ENCODE measurements at regions not wholly inside any gene's neighbourhood (a gene's known extent, or its start where the extent isn't known, plus 50 kb on each side); places are given as distances from the start of the nearest gene placed in this dataset.
"Not testable (repeated sequence)": the region's sequence is repeated elsewhere in the genome, so short reads cannot be mapped to it uniquely, and the experiment has no call there.

- DNase-seq (ENCODE audit: low read depth in 2 of 2) = no peak
Measured at GRCh38 chr2:62654876-62655359, 50.6 kb upstream of the EHBP1 start.

GRCh38 chr2:62654423-62654791 is 51.1 kb upstream of the EHBP1 start:
- no peak for DNase-seq (ENCODE audit: low read depth in 2 of 2)

GRCh38 chr2:62653582-62654422 is 51.7 kb upstream of the EHBP1 start:
- no peak for DNase-seq (ENCODE audit: low read depth in 2 of 2)

- not testable (repeated sequence) for DNase-seq (ENCODE audit: low read depth in 2 of 2)
Measured at GRCh38 chr2:62649087-62649486, 56.4 kb upstream of the EHBP1 start.

- no peak for DNase-seq (ENCODE audit: low read depth in 2 of 2)
Measured at GRCh38 chr2:62643100-62643471, 62.4 kb upstream of the EHBP1 start.

GRCh38 chr2:62642429-62643099 is 62.9 kb upstream of the EHBP1 start:
- DNase-seq (ENCODE audit: low read depth in 2 of 2) = no peak

GRCh38 chr2:62641936-62642335 is 63.6 kb upstream of the EHBP1 start:
- DNase-seq (ENCODE audit: low read depth in 2 of 2) = no peak

GRCh38 chr2:62641410-62641843 is 64.1 kb upstream of the EHBP1 start:
- no peak for DNase-seq (ENCODE audit: low read depth in 2 of 2)

- DNase-seq (ENCODE audit: low read depth in 2 of 2) = no peak
Measured at GRCh38 chr2:62631160-62632085, 74.1 kb upstream of the EHBP1 start.

- DNase-seq (ENCODE audit: low read depth in 2 of 2) = not testable (repeated sequence)
Measured at GRCh38 chr2:62630206-62630605, 75.3 kb upstream of the EHBP1 start.

GRCh38 chr2:62629310-62629709 is 76.2 kb upstream of the EHBP1 start:
- DNase-seq (ENCODE audit: low read depth in 2 of 2) = not testable (repeated sequence)

- no peak for DNase-seq (ENCODE audit: low read depth in 2 of 2)
Measured at GRCh38 chr2:62627667-62628066, 77.8 kb upstream of the EHBP1 start.

GRCh38 chr2:62624855-62625254 is 80.7 kb upstream of the EHBP1 start:
- no peak for DNase-seq (ENCODE audit: low read depth in 2 of 2)

GRCh38 chr2:62616486-62616885 is 89.0 kb upstream of the EHBP1 start:
- not testable (repeated sequence) for DNase-seq (ENCODE audit: low read depth in 2 of 2)

GRCh38 chr2:62611854-62612253 is 93.7 kb upstream of the EHBP1 start:
- DNase-seq (ENCODE audit: low read depth in 2 of 2) = no peak

- DNase-seq (ENCODE audit: low read depth in 2 of 2) = not testable (repeated sequence)
Measured at GRCh38 chr2:62605471-62605870, 99.5 kb upstream of the TMEM17 start.

- DNase-seq (ENCODE audit: low read depth in 2 of 2) = no peak
Measured at GRCh38 chr2:62604336-62604735, 98.3 kb upstream of the TMEM17 start.

GRCh38 chr2:62603154-62603712 is 97.2 kb upstream of the TMEM17 start:
- DNase-seq (ENCODE audit: low read depth in 2 of 2) = no peak

- not testable (repeated sequence) for DNase-seq (ENCODE audit: low read depth in 2 of 2)
Measured at GRCh38 chr2:62599674-62600410, 93.8 kb upstream of the TMEM17 start.

- DNase-seq (ENCODE audit: low read depth in 2 of 2) = peak; percentile 95 to 96
Measured at GRCh38 chr2:62597323-62597722, 91.3 kb upstream of the TMEM17 start.

Data from fibroblast of skin of left biceps (primary cell).